ENCODE measurements at regions not wholly inside any gene's neighbourhood (a gene's known extent, or its start where the extent isn't known, plus 50 kb on each side); places are given as distances from the start of the nearest gene placed in this dataset.

DNA sequence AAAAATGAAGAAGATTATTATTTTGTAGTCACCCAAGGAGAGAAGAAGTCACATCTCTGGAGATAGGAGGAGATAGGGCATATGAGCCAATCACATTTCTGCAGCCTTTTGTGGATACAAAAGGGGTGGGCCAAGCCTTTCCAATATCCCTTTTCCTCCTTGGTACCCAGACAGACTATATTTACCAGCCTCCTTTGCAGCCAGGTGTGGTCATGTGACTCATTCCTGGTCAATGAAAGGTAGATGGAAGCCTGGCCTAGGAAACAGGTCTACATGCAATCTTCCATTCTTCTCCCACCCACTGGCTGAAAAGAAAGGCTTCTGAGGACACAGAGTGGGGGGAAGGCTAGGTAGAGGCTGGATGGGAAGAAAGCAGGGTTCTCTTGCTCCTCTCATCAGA, 58.1 kb upstream of the ERG start:
- no peak for DNase-seq

DNA sequence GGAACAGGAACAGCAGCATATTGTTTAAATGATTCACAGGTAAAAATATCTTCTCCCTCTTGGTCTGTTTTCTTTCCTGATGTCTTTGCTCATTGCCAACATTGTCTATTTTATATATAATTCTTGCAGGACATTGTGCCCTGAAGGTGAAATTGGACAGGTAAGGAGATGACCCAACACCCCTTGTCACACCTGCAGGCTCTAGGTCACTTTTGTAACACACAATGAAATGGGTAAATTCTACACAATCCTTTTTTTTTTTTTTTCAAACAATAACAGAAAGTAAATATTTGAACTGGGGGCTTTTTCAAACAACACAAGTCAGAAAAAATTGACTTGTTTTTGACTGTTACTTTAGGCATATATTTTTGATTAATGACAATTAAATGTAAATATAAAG, 62.9 kb upstream of the ERG start:
- DNase-seq = no peak

DNA sequence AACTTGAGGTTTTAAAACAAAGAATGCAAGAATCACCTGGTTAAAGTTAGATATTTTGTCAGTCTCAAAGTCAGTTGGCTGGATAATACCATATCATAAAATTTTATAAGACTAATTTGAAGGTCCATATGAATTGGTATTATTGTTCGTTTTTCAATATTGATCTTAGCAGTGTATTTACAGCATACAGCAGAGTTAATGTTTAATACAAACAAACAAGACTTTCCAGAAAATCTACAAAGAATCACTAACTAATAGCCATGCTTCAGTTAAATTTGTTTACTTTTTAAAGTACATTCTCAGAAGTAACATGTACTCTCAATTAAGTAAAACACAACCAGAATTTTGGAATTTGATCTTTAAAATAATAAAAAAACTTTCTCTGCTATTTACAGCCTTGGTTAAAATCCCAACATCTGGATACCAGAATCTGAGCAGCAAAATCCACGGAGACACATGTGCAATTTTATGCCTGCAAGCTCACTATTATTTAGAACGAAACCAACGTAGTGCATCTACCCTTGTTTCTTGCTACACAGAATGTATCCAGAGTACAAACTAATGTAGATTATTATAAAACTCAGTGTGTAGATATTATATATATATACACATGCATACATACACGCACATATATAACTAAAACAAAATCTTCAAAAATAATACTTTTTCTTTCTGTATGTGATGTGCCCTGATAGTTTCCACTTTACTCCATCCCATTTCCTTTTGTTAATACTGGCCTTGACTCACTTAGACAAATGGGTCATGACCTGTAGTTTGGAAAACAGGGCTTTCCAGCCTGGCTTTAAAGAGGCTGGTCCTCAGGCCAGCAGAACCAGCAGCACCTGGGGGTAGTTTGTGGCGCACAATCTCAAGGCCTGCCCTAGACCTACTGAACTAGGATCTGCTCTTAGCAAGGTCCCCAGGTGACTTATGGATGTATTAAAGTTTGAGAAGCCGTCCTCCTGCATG, 63.6 kb upstream of the ERG start:
- DNase-seq = no peak

DNA sequence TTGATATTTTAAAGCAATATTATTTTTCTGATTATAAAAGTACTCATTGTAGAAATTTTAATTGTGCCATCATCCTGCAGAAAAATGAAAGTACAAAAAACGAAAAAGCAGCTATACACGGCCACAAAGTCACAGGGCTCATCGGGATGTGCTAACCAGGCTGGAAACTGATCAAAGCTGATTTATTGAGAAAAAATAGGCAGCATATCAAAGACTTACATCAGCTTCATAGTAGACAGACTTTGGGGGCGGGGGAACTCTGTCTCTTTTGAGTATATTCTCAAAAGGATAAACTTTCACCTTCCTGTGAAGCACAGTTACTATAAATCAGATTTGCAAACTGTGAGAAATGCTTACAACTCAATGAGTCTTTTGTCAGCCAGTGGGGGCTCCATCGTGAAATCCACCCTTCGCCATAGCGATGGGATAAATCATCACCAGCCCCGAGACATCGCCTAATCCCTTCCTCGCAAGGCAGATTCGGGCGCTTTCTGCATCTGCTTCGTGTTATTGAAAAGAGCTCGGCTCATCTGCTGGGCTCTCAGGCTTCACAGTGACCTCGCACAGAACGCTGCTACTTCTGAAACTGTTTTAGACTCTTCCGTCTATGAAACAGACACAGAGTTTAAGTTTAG, 69.2 kb upstream of the ERG start:
- DNase-seq = peak; percentile 52

DNA sequence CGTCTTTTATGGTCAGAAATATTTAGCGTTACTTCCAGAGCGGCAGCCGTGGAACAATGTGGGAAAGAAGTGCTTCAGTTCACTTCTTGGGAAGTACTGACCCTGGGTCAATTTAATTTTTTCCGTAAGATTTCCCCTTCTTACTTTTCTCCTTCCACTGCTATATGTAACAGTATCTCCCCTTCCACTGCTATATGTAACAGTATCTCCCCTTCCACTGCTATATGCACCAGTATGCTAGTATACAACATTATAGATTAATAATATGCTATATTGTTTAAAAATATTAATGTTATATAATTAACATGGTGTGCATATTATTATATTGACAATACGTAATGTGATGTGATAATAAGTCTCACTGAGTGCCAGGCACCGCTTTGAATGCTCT, 69.7 kb upstream of the ERG start:
- DNase-seq = no peak

DNA sequence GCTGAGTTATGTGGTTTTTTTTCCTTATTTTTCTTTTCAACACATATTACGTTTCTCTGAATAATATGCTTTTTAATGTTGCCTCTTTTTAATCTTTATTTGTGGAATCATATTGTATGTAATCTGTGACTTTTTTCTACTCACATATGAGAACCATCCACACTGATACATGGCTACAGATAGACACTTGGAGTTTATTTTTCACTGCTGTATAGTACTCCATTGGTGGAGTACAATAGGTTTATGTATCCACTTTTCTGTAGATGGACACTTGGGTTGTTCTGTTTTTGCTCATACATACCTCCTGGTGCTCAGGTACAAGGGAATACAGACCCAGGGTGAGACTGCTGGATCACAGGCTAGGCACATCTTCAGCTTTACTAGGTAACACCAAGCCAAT, 71.5 kb upstream of the ERG start:
- no peak for DNase-seq

DNA sequence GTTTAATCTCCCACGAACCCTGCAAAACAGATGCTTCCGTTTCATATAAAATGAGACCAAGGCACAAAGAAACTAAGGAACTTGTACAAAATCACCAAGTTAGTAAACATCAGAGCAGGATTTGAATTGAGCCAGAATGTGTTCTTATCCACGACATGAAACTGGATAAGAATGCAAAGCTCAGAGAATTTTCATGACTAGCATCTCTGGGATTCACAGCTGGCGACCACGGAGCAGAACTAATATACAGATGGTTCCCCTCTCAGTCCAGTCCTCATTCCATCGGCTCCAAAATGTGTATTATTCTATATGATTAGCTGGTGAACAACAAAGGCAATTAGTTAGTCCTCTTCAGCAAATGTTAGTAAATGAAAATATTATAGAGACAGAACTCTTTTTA, 72.3 kb upstream of the ERG start:
- DNase-seq = no peak

DNA sequence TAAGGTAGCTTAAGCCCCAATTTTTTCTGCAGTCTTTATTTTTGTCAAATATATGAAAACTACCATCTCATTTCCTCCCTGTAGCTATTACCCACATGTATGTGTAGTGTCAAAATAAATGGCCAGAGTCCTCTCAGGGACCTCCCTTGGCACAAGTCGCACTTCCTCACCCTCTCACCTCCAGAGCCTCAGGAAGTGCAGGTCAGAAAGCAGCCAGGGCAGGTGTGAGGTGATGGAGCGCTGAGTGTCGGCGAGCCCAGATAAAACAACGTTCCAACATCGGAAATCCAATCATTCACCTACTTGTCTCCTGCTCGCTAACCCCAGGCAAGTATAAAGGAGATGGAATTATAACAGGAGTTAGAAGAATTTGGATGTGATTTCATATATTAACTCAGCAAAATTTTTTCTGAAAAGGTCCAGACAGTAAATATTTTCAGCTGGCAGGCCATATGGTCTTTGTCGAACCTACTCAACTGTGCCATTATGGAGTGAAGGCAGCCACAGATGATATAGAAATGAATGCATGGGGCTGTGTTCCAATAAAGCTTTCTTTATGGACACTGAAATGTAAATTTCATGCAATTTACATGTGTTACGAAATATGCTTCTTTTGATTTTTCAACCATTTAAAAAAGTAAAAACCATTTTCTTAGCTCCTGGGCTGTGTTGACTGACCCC, 76.8 kb upstream of the ERG start:
- no peak for DNase-seq

DNA sequence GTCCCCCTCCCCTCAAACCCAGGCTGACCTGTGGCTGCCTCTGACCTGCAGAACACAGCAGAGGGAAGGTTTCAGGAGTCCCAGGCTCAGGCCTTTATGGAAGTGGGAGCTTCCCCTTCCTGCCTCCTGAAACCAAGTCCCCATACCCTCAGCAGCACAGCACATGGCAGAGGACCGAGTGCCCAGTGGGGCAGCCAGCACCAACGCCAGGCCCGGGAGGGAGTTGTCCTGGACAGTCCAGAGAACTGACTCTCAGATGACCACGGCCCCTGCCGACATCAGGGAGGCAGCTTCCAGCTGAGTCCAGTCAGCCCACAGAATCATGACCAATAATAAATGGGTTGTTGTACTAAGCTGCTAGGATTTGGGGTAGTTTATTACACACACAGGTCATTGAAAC, 79.6 kb upstream of the ERG start:
- no peak for DNase-seq

DNA sequence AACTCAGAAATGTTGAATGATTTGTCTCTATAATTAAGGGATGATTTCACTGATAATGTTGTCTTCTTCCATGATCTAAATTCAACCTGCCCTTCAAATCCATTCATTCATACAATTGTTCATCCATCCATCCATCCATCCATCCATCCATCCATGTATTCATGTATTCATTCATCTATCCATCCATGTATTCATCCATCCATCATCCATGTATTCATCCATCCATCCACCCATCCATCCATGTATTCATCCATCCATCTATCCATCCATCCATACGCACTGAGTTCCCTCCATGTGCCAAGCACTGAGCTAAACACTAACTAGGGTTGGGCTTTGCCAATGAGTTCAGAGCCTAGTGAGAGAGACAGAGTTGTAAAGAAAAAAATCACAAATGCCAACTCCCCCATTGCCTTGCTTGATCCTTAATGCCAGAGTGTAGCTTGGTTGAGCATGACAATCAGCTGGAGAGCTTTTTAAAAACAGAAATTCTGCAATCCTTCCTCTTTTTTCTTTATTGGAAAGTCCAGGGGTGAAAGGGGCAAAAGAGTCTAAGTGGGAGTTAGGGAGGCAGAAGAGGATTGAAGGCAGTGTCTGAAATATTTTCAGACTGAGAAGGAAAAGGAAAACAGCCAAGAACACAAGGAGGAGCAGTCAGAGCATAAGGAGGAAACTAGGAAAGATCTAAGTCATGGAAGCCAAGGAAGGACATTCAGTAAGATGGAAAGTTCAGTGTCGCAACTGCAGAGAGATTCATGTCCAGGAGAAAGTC, 92.4 kb upstream of the ERG start:
- DNase-seq = no peak

DNA sequence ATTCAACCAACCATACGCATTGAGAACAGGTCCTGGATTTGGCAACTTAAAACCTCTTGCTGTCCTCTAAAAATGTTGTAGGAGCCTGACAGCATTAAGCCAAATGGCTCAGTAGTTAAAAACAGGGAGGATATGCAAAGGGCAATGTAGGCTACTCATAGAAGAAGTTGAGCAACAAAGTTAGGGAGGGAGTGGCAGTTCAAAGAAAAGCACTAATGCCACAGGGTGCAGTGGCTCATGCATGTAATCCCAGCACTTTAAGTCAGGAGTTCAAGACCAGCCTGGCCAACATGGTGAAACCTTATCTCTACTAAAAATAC, 92.9 kb upstream of the ERG start:
- no peak for DNase-seq

DNA sequence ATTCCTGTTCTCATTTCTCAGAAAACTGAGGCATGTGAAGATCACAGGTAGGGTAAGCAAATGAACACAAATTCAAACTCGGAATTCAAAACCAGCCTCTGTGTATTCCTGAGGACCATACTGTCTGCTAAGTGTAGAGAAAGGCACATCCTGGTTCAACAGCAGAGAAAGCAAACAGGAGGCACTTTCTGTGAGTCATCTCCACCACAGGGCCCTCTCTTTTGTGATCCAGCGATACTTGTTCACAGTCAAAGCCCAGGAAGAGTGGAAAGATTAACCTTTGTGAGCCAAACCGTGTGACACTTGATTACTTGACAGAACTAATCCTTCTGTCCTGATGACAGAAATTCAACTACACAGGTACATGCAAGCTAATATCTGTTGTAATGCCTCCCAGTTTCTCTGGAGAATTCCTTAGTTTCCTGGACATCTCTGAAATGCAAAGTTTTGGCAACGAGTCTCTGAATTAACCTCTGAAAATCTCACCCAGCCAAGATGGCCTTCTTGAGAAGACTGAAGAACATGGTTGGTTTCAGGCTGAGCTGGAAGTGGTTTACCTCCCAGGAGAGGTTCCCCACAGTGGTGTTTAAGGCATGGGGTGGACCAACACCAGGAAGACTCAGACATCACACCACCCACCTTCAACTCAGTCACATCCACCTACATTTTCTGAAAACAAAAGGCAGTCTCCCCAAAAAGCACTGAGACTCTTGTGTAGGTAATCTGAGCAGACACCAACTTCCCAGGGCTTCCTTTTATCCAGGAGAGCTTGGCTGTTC, 98.2 kb upstream of the ERG start:
- DNase-seq = no peak

DNA sequence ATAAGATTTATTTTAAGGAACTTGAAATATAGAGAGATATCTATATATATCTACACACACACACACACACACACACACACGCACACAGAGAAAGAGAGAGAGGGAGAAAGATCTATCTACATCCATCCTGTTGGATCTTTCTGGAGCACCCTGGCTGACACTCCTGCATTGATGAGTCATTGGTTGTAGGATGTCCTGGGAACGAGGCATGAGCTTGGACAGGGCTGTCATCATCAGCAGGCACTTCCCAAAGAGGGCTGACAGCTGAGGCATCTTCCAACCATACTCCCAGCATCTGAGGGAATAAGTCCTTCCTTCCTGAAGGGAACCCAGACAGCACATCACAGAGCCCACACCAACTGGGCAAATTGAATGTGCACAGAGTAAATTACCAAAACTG, 99.1 kb upstream of the ERG start:
- no peak for DNase-seq

DNA sequence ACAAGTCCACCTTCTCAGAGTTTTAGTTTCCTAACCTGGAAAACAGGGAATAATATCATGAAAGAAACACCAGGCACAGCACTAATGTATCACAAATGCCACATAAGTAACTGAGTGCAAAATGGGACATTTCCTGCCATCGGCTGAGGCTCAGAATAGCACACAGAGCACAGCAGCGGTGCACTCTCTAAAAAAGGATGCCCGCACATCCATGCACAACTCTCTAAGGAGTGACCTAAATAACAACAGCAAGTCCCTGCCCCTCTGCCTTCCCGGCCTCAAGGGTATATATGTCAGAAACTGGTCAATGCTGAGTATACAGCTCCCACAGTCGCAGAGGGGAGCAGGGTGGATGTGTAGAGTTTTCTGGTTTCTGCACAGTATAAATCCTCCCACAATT, 100.1 kb upstream of the ERG start:
- DNase-seq = no peak

DNA sequence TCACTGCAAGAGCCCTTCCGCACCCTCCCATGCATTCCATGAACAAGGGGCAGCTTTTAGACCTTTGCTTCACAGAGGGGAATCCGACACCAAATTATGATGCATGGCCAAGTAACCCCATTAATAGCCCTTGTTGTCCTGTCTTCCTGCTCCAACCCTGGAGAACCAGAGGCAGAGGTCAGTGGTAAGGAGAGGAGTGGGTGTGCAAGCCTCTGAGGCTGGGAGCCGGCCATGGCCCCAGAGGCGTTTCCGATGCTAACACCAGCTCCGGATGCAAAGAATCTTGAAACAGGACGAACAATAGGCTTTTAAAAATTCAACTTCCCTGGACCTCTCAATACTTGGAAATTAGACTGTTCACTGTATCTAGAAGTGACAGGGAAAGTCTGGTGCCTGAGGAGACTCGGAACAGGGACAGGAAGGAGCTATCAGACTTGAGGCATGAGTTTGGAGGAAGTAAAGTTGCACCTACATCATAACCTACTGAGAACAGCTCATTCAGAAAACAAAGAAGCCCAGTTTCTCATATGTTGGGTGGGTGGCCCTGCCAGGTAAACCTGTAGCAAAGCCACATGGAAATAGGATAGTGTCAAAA, 101.2 kb upstream of the ERG start:
- no peak for DNase-seq

DNA sequence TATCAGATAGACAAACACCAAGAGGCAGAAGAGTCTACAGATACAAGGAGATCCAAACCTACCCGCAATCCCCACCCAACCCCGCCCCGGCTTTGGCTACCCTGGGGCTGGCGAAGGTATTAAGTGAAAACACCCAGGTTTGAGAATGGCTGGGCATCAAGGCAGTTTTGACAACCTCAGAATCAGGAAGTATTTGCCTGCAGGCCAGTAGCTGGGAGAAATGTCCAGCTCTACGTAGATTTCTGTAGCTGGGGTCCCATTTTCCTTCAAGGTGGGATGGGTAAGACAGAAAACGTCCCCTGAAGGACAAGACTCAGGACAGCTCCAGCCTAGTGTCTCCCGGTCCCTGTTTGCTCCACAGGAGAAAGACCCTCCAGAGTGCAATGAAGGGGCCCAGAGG, 101.8 kb upstream of the ERG start:
- DNase-seq = no peak

DNA sequence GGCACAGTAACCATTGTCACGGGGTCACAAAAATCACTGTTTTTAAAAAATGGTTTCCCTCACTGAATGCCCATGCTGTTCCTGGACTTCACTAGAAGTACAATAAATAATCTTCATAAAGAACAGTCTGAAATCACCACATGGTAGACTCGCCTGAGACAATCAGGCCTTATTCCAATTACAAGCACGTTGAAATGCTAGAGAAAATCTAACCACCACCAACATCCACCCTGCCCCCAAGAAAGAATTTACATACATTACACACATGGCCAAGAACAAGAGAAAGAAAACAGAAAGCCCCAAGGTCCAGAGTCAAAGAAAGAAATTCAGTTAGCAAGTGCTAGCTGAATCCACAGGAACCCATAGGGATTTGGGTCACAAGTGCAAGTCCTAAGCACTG, 107.0 kb upstream of the ERG start:
- no peak for DNase-seq

DNA sequence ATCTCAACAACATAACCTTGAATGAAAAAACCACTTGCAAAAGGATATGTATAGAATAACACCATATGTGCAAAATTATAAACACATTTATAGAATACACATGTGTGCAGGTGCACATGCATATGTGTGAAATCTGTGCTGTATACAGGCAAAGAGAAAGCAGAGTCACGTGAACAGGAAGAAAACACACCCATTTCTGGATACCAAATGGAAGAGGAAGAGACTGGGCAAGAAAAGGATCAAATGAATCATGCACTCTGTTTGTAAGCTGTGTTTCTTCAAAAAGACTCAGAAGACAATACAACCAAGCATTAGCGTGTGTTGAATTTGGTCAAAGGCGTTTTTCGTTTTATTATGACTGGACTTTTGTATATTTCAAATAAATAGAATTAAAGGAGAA, 111.3 kb upstream of the ERG start:
- DNase-seq = no peak

DNA sequence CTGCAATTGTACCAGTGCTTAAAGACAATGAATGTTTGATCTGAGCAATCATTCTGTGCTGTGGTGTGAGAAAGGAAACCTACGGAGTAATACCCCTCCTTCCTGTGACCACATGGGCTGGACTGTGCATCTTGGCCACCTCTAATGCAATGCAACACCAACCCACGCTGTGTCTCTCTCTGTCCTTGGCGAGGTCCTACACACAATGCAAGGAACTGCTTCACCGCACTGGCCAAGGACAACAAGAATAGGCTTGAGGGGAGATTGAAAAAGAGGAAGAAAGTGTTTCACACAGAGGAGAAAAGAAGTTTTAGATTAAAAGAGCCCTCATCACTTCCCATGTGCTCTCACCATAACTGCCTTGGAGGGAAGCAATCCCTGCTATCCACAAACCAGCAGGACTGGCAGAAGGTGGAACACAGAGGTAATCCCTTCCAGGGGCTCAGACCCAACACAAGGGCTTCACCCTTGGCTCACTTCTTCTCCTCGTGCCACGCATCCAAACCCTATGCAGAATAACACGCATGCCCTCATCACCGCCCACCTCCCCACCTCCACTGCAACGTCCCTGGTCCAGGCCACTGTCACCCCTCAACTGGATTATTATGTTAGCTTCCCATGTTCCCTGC, 112.5 kb upstream of the ERG start:
- no peak for DNase-seq

DNA sequence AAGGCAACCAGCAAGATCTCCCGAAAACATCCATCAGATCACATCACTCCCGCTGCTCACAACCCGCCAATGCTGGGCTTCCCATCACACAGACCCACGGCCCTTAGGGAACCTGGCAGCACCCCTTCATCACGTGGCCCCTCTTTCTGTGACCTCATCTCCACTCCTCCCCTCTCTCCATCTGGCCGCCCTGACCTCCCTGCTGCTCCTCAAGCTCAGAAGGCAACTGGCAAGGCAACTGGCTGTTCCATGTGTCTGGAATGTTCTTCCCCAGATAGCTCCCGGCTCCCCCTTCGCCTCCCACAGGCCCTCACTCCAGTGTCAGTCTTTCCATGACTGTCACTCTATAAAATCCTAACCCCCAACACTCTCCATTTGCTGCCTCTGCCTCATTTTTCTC, 113.0 kb upstream of the ERG start:
- DNase-seq = no peak

DNA sequence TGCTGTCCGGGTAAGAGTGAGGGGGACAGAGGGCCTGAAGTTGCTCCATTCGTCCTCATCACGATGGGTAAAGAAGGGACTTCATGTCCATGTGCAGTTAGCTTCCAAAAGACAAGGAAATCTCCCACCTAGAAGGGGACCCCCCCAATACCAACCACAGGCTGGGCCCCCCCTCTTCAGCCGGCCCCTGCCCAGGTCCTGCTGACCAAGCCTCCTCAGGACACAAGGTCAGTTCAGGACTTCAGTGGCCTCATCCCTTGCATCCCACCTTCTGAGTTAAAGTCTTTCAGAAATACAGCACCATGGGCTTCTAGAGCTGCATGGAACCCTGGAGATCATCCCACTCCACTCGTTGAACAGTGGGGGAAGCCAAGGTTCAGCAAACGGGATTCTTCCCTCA, 115.4 kb upstream of the ERG start:
- DNase-seq = no peak

DNA sequence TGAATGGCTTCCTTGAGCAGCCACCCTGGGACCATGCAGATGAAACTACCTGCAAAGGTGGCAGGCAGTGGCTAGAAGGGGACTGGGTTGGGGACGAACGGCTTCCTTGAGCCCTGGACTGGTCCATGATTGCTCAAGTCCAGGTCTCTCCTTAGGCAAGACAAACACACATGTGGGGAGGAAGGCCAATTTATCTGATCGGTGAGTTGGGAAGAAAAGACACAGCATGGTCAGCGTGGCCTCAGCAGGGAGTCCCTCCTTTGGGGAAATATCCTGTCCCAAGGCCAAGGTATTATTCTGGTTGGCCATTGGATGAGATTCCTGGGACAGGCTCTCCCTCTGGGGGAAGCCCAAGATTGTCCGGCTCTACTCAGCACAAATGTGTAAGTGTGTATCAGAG, 116.3 kb upstream of the ERG start:
- DNase-seq = no peak
